NCI-H1092 (cell line): ENCODE measurements at regions not wholly inside any gene's neighbourhood (a gene's known extent, or its start where the extent isn't known, plus 50 kb on each side); places are given as distances from the start of the nearest gene placed in this dataset.
"Not testable (repeated sequence)": the region's sequence is repeated elsewhere in the genome, so short reads cannot be mapped to it uniquely, and the experiment has no call there.

Experiments used
- DNase-seq: peaks from one replicate; lab custom pipeline; 2025; lab: John Stamatoyannopoulos, UW

DNA sequence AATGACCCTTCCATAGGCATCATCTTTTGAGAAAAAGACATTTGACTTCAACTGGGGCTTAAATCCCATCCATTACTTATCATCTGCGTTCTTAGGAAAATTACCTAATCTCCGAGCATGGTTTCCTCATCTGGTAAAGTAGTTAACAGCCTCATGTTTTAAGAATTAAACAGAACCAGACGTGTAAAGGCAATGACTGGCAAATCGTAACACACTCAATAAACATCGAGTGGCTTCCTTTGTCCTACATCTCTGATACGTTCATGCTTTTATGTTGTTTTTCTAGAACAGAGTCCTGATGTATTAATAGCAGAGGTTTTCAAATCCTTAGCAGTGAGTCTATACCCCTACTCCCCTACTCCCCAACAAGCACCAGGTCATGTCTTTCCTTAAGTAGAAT lies 189.7 kb upstream of the RGS6 start:
- DNase-seq: no peak

GRCh38 chr14:71745072-71745471 lies 187.2 kb upstream of the RGS6 start:
- DNase-seq: no peak

GRCh38 chr14:71748196-71748595 lies 184.0 kb upstream of the RGS6 start:
- no peak for DNase-seq

DNA sequence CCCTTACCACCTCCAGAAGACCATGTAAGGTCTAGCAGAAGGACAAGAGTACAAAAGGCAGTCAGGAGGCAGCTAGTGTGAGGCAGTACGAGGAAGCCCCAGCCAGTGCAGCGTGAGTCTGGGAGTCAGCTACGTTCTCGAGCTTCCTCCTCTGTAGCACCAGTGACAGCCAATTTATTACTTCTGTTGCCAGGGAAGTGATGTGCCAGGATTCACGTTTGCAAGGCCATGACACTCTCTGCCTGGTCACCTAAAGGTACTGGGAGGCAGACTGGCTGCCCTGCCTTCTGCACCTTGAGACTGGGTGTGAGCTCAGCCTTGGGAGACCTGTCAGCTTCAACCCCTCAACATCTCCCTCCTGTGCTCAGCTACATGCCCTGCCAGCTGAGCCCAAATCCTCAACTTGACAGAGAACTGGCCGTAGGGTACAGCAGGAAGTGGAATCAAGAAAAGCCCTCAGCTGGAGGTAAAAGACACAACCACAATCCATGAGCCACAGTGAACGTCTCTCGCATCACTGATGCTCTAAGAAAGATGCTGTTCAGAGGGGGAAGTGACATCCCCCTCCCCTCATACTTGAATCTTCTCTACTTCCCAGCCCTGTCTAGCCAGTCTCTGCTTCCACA lies 182.5 kb upstream of the RGS6 start:
- no peak for DNase-seq

GRCh38 chr14:71751264-71751663 lies 181.0 kb upstream of the RGS6 start:
- no peak for DNase-seq

DNA sequence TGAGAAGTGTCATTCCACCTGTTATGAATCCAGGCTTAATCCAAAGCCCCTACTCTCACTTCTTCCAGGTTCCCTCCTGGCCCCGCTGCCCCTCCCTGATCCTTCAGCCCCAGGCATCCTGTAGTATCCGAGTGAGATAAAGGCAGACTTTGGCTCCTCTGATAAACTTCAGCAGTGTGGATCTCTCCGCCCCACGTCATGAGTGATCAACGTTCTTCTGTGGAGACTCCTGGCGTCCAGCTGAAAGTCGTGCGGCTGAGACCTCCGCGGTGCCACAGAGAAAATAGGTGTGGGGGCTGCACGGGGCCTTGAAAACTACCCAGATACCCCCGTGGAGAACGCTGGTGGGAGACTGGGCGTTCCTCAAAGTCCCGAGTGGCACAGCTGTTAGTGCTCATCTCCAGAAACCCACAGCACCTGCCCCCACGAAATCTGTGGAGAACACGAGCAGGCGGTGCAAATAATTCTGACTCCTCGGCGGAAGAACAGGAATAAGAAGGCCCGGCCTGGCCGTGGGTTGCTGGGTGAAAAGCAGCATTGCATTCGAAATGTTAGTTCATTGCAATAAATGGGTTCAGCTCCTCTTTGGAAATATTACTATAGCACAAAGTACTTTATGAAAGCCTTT lies 180.0 kb upstream of the RGS6 start:
- DNase-seq: no peak

DNA sequence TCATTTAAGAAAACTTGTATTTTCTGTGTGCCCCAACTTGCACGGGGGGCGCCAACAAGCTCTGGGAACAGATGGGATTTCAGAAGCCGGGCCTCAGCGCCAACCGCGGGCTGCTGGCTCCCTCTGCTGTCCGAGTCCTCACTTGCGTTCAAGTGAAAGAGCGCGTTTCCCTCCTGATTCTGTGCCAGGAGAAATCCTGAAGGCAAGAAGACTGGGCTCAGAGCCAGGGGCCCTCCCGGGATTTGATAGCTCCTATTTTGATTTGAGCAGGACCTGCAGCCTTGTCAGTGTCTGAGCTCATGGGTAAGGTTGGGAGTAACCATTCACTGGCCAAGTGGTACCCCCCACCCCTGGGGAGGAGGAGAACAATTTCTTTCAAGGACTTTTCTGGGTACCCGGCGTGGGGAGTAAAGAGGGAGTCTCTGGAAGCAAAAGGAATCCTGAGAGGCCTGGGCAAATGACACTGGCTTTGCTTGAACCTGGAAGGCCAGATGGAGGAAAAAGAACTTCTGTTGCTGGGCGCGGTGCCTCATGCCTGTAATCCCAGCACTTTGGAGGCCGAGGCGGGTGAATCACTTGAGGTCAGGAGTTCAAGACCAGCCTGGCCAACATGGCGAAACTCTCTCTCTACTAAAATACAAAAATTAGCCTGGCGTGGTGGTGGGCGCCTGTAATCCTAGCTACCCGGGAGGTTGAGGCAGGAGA lies 179.0 kb upstream of the RGS6 start:
- DNase-seq: peak; percentile 92

- DNase-seq: no peak
Observed at GRCh38 chr14:71753976-71754375, 178.3 kb upstream of the RGS6 start.

DNA sequence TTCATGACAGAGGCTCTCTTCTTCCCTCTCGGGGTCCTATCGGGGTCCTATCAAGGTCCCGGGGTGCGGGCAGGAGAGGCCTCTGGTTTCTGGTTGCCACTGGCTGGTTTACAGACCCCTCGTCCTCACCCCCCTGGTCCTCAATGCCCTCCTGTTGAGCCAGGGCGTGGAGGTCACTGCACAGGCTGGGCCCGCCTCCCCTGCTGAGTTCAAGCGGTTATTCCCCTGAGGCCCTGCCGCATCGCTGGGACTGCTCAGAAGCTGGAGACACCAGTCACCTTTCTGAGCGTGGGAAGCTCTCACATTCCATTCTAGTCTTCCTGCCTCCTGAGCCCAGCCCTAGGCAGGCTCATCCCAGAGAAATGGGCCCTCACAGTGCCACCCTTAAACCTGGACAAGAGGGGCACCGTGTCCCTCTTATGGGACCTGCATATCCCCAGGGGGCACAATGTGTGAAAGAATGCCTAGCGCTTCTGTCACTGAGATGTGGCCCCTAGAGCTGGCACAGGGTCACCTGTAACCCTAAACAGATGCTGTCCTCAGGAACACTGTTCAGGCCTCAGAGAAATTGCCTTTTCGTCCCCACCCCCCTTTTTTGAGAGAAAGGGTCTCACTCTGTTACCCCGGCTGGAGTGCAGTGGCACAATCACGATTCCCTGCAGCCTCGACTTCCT lies 177.7 kb upstream of the RGS6 start:
- DNase-seq: no peak

DNA sequence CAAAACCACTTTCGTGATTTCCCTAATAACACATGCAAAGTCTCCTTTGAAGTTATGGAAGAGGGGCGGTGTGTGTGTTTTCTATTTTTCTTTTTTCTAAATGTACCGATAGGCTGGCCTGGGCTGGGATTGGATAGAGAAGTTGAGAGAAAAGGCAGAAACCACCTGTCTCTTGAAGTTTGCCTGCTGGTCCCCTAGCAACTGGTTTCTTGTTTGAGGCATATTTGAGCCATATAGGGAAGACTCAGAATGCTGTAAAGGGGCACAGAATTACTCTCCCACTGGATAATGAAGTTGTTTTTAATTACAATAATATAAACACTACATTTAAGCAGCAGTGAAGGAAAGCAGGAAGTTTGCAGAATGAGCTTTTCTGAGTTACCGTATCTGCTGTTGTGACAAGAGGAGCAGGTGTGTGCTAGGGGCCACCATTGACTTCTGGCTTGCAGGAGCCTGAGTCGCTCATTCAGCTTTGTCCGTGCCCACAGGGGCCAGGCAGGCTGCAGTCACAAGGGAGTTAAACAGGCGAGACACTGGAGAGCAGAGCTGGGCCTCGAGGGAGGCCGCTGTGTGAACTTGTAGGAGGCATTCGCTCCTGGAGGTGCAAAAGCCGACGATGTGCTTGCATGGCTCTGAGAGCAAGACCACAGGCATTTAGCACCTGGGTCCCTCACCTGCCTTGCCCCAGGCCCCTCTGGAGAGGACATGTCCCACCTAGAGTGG lies 173.8 kb upstream of the RGS6 start:
- no peak for DNase-seq

- DNase-seq: no peak
Observed at GRCh38 chr14:71762575-71762974, 169.7 kb upstream of the RGS6 start.

GRCh38 chr14:71764701-71765382 lies 167.4 kb upstream of the RGS6 start:
- DNase-seq: no peak

DNA sequence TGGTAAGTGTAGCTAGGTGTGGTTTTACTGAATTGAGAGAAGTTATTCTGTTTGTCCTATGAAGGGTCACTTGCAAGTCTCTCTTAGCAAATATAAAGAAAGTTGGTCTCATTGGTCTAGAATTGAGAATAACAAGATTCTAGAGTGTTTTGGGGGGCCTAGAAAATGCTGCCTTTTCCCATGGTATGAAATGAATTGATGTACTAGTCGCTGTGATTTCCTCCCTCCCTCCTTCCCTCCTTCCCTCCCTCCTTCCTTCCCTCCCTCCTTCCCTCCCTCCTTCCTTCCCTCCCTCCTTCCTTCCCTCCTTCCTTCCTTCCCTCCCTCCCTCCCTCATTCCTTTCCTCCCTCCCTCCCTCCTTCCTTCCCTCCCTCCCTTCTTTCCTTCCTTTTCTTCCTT lies 166.7 kb upstream of the RGS6 start:
- no peak for DNase-seq

GRCh38 chr14:71770431-71770830 lies 161.8 kb upstream of the RGS6 start:
- no peak for DNase-seq

- not testable (repeated sequence) for DNase-seq
Observed at GRCh38 chr14:71771421-71771820, 160.8 kb upstream of the RGS6 start.

- DNase-seq: not testable (repeated sequence)
Observed at GRCh38 chr14:71771996-71772395, 160.2 kb upstream of the RGS6 start.

GRCh38 chr14:71773898-71774481 lies 158.2 kb upstream of the RGS6 start:
- DNase-seq: no peak

GRCh38 chr14:71776471-71777360 lies 155.5 kb upstream of the RGS6 start:
- DNase-seq: no peak

DNA sequence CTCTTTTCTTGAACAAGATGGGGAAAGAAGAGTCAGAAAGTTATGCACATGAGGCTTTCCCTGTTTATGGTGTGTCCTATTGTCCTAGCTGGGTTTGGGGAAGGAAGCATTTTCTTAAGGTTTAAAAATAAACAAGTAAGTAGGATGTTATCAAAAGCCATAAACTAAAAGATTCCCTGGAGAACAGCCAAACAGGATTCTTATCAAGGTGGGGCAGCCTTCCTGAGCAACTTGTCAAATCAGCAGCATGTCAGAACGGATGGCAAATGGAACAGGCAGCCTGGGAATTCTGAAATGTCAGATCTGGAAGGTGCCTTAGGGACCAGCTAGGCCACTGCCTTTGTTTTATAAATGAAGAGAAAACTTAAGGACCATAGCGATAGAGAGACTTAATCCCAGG lies 152.2 kb upstream of the RGS6 start:
- no peak for DNase-seq

DNA sequence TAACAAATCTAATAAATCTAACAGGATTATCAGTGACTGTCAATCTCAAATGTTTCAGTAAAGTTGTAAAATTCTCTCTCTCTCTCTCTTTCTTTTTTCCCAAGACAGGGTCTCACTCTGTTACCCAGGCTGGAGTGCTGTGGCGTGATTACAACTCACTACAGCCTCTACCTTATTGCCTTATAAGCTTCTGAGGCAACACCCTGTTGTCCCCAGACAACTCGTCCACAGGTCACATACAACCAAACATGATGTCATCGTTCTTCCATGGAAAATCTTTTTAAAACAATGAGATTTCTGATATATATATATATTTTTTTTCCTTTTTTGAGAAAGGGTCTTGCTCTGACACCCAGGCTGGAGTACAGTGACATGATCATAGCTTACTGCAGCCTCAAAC lies 151.4 kb upstream of the RGS6 start:
- no peak for DNase-seq
